Mesothelial cell of epicardium (in vitro differentiated cells): ENCODE measurements at regions not wholly inside any gene's neighbourhood (a gene's known extent, or its start where the extent isn't known, plus 50 kb on each side); places are given as distances from the start of the nearest gene placed in this dataset.

Source experiments
- DNase-seq, 2 experiments: peaks; one replicate each; pipeline ENCODE4 v3.0.0; 2021; ENCODE audit warnings: low spot score in 2 of 2; ENCODE audit not compliant: unreplicated experiment in 2 of 2
- H3K27ac Mint-ChIP-seq: 2 replicates; pipeline ENCODE4 v1.8.0; 2021; ENCODE audit warnings: mixed read lengths
- H3K27me3 Mint-ChIP-seq: 2 replicates; pipeline ENCODE4 v1.8.0; 2021; ENCODE audit warnings: low read depth, mixed read lengths
- H3K36me3 Mint-ChIP-seq: 2 replicates; pipeline ENCODE4 v1.8.0; 2021; ENCODE audit warnings: mixed read lengths
- H3K4me1 Mint-ChIP-seq: 2 replicates; pipeline ENCODE4 v1.8.0; 2021; ENCODE audit warnings: mixed read lengths
- H3K4me3 Mint-ChIP-seq: 2 replicates; pipeline ENCODE4 v1.8.0; 2021; ENCODE audit warnings: mild to moderate bottlenecking, moderate library complexity, mixed read lengths
- H3K9me3 Mint-ChIP-seq: 2 replicates; pipeline ENCODE4 v1.8.0; 2021; ENCODE audit warnings: mixed read lengths
- TF ChIP-seq, protein P1 (sequence below): fragments of 200-600 bp; sonication (generic); IDR thresholded peaks from one replicate; pipeline ENCODE4 v1.5.0; 2021; ENCODE audit warnings: antibody characterized with exemption; ENCODE audit not compliant: unreplicated experiment

DNA sequence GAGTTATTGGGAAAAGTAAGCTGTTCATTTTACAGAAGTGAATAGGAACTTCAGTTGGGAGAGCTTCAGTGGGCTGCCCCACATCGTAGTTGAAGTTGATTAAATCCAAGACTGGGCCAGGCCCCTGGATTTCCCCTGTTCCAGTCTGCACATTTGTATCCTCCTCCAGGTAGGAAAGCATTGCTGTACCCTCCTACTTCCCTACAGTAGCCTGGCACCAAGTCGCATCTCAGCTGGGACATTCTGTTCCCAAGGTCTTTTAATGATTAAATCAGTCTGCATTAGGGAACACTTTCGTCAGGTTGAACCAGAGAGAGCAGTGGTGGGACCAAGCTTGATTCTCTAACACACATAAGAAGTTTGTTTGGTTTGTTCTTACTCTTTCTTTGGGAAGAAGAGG, 165.8 kb upstream of the PPARGC1A start:
- H3K36me3 Mint-ChIP-seq = no peaks in the 10 kb centered on the region
- no peak for DNase-seq
- peaks cover 2% of the 10 kb centered on the region for H3K4me1 Mint-ChIP-seq
- peaks cover 15% of the 10 kb centered on the region for H3K27me3 Mint-ChIP-seq
- no peak overlapping the region for H3K27ac Mint-ChIP-seq
- H3K9me3 Mint-ChIP-seq = no peaks in the 10 kb centered on the region
- H3K4me3 Mint-ChIP-seq = no peak overlapping the region
- TF ChIP-seq, protein P1, sequence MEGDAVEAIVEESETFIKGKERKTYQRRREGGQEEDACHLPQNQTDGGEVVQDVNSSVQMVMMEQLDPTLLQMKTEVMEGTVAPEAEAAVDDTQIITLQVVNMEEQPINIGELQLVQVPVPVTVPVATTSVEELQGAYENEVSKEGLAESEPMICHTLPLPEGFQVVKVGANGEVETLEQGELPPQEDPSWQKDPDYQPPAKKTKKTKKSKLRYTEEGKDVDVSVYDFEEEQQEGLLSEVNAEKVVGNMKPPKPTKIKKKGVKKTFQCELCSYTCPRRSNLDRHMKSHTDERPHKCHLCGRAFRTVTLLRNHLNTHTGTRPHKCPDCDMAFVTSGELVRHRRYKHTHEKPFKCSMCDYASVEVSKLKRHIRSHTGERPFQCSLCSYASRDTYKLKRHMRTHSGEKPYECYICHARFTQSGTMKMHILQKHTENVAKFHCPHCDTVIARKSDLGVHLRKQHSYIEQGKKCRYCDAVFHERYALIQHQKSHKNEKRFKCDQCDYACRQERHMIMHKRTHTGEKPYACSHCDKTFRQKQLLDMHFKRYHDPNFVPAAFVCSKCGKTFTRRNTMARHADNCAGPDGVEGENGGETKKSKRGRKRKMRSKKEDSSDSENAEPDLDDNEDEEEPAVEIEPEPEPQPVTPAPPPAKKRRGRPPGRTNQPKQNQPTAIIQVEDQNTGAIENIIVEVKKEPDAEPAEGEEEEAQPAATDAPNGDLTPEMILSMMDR = no peak

DNA sequence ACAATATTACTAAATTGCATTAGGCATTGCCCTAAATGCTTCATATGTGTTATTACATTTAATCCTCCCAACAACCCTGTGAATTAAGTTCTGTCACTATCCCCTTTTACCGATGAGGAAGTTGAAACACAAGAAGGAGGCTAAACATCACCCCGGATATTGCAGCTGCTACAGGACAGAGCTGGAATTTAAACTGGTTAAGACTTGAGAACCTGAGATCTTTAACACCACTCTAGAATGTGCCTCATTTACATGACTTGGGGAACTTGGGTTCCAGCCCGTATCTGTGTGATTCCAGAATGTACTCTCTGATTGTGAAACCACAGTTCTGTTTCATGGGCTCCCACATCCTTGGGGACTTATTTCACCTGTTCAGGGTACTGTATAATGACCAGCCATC, 165.1 kb upstream of the PPARGC1A start:
- Mint-ChIP-seq H3K4me3 (no peak overlapping the region), H3K36me3 (no peaks in the 10 kb centered on the region), H3K4me1 (peaks cover 2% of the 10 kb centered on the region), H3K27me3 (peaks cover 18% of the 10 kb centered on the region), H3K27ac (no peak overlapping the region), H3K9me3 (no peaks in the 10 kb centered on the region)
- no peak for DNase-seq
- TF ChIP-seq, protein P1 = no peak

DNA sequence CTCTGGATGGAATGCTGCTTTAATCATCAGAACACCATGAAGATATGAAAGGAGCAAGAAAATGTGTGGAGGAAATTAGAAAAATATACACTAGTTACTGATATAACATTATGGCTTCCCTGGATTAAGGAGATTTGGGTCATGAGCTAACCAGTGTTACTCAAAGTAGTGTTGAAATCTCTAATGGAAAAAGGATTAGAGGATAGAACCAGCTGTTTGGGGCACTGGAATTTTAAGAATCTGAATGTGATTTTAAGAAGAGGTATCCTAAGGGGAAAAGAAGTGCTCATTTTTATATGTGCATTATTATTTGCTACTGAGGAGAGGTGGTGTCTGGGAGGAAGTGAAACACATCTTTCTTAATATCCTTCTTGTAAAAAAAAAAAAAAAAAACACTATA, 164.1 kb upstream of the PPARGC1A start:
- no peak overlapping the region for H3K27ac Mint-ChIP-seq
- H3K36me3 Mint-ChIP-seq = no peaks in the 10 kb centered on the region
- no peak for DNase-seq
- peaks cover 12% of the 10 kb centered on the region for H3K27me3 Mint-ChIP-seq
- no peaks in the 10 kb centered on the region for H3K9me3 Mint-ChIP-seq
- peaks cover 2% of the 10 kb centered on the region for H3K4me1 Mint-ChIP-seq
- H3K4me3 Mint-ChIP-seq = no peak overlapping the region
- TF ChIP-seq, protein P1 = no peak

DNA sequence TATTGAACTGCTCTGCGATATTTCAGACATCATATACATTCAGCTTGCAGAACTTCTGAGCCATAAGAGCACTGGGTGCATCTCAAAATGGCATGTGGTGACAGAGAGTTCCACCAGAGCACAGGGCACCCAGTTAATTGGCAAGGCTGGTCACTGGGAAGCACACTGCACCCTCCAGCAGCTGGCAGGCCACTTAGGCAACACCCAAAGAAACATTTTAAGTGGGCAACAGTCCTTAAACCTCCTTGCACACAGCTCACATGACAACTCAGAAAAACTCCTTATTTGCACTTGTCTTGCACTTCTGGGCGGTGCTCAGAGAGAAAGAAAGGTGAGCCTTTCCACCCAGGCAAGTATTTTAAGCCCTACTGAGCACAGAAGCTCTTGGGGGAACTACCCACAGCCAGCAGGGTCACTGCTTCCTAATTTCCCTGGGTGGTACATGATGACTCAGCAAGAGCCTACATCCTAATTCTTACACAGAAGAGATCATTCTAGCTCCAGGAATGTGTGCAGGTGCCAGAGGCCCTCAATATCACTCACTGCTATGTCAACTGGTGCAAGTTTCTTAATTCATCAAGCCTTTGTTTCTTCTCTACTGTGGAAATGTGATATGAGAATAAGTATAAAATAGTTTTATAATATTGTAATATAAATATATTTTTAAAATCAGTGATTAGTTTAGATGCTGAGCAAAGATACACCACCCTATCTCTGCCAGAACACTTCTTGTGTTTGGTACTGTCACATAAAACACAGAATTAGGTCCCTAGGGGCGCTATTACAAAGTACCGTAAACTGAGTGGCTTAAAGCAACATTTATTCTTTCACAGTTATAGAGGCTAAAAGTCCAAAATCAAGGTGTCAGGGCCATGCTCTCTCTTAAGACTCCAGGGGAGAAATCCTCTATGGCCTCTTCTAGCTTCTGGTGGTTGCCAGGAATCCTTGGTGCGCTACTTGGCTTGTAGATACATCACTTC, 155.1 kb upstream of the PPARGC1A start:
- peaks cover 28% of the 10 kb centered on the region for H3K27me3 Mint-ChIP-seq
- no peak overlapping the region for H3K4me3 Mint-ChIP-seq
- H3K36me3 Mint-ChIP-seq = no peaks in the 10 kb centered on the region
- no peak for DNase-seq
- H3K9me3 Mint-ChIP-seq = no peaks in the 10 kb centered on the region
- H3K27ac Mint-ChIP-seq = no peak overlapping the region
- TF ChIP-seq, protein P1 = no peak
- no peaks in the 10 kb centered on the region for H3K4me1 Mint-ChIP-seq

DNA sequence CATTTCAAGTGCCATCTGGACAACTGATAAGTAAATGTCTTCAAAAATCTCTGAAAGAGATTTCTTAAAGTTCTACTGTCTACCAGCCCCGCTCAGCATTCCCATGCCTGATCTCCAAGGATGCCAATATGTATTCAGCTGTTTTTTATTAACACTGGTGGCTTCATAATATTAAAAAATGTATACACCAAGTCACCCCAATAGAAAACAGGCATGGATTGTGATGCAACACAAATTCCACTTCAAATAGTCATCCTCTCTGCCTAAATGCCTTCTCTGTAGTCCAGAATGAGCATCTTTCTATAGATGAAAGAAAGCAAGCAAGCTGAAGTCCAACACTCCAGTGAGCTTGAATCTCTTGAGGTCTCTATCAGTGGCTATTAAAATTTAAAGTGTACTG, 152.2 kb upstream of the PPARGC1A start:
- no peak for DNase-seq
- H3K4me1 Mint-ChIP-seq = no peaks in the 10 kb centered on the region
- TF ChIP-seq, protein P1 = no peak

More for the DNA sequence above, 152.2 kb upstream of the PPARGC1A start:
- Mint-ChIP-seq H3K27me3 (peaks cover 45% of the 10 kb centered on the region), H3K4me3 (no peak overlapping the region), H3K27ac (no peak overlapping the region), H3K36me3 (no peaks in the 10 kb centered on the region), H3K9me3 (no peaks in the 10 kb centered on the region)
